ENCODE measurements at regions not wholly inside any gene's neighbourhood (a gene's known extent, or its start where the extent isn't known, plus 50 kb on each side); places are given as distances from the start of the nearest gene placed in this dataset.

GRCh38 chr13:111573801-111574200 is 253.4 kb downstream of the TEX29 start:
- Histone ChIP-seq H3K4me3 (ENCODE audit: extremely low read depth, insufficient read depth, low read length, poor library complexity, severe bottlenecking) (no peak overlapping the region), H3K36me3 (ENCODE audit: control insufficient read depth, insufficient read depth, low read length) (no peaks in the 10 kb centered on the region), H3K4me1 (ENCODE audit: control insufficient read depth, insufficient read depth, low read length, poor library complexity, severe bottlenecking) (no peaks in the 10 kb centered on the region), H3K27ac (ENCODE audit: low read depth, low read length, severe bottlenecking) (no peak overlapping the region), H3K9me3 (ENCODE audit: control insufficient read depth, low read length) (peaks cover 22% of the 10 kb centered on the region)
- 89 to 95% methylated on average over 6 to 7 of the region's 7 CpGs for WGBS, 2 experiments (ENCODE audit: insufficient coverage in 2 of 2)

DNA sequence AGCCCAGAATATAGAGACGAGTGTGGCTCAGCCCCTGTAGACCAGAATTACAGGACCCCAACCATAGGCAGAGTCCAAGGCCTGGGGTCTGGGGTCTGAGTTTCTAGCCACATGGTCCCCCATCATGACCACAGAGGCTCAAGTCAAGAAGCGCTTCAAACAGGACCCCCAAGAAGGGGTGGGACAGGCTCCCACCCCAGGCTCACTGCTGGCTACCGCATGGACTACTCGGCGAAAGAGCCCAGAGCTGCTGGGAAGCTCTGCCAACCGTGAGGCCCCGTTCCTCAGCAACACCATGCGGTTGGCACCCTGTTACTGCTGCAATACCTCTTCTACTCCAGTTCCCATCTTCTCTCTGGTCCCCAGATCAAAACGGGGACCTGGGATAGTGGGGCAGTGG is 254.8 kb downstream of the TEX29 start:
- Histone ChIP-seq H3K4me1 (ENCODE audit: control insufficient read depth, insufficient read depth, low read length, poor library complexity, severe bottlenecking) (no peaks in the 10 kb centered on the region), H3K36me3 (ENCODE audit: control insufficient read depth, insufficient read depth, low read length) (no peaks in the 10 kb centered on the region), H3K4me3 (ENCODE audit: extremely low read depth, insufficient read depth, low read length, poor library complexity, severe bottlenecking) (no peak overlapping the region), H3K27ac (ENCODE audit: low read depth, low read length, severe bottlenecking) (no peak overlapping the region), H3K9me3 (ENCODE audit: control insufficient read depth, low read length) (peaks cover 31% of the 10 kb centered on the region)
- 92 to 94% methylated on average over 9 of the region's 9 CpGs for WGBS, 2 experiments (ENCODE audit: insufficient coverage in 2 of 2)

DNA sequence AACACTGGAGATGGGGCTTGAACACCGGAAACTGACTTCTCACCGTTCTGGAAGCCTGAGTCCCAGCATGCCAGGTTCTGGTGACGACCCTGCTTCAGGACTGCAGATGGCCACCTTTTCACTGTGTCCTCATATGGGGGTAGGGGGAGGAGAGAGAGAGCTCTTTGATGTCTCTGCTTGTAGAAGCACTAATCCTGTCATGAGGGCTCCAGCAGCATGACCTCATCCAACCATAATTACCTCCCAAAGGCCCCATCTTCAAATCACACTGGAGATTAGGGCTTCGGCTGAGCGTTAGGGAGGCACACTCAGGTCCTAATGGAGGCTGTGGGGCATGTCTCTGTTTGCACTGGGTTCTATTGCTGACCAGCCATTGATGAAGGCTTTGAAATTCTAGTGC is 255.3 kb downstream of the TEX29 start:
- H3K9me3 ChIP-seq (ENCODE audit: control insufficient read depth, low read length) = peaks cover 31% of the 10 kb centered on the region
- WGBS, 2 experiments (ENCODE audit: insufficient coverage in 2 of 2) = 67 to 72% methylated on average over 2 to 4 of the region's 5 CpGs
- H3K27ac ChIP-seq (ENCODE audit: low read depth, low read length, severe bottlenecking) = no peak overlapping the region
- H3K4me1 ChIP-seq (ENCODE audit: control insufficient read depth, insufficient read depth, low read length, poor library complexity, severe bottlenecking) = no peaks in the 10 kb centered on the region
- H3K36me3 ChIP-seq (ENCODE audit: control insufficient read depth, insufficient read depth, low read length) = no peaks in the 10 kb centered on the region
- H3K4me3 ChIP-seq (ENCODE audit: extremely low read depth, insufficient read depth, low read length, poor library complexity, severe bottlenecking) = no peak overlapping the region

DNA sequence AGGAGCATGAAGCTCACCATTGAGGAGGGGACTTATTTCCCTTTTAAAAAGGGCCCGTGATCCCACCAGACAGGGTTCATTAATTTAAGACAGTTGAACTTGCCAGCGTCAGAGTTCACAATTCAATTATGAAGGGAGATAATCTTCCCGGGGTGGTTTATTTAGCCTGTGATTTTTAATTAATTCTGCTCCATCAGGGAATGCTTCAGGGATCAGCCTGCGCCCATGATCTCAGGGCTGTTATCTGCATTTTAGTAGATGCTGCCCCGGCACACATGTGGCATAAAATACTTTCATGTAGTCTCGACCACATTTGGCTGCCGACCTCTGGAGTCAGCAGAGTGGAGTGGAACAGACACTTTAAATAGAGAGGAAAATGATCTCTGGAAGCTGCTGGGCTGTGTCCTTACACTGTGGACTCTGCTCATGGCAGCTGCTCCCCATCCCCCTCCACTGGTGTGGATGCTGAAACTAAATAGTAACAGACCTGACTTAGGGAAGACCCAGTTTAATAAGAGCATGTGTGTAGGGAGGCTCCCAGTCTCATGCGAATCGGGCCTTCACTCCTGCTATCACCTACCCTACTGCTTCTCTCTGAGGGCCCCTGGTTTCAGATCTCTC is 256.9 kb downstream of the TEX29 start:
- WGBS, 2 experiments (ENCODE audit: insufficient coverage in 2 of 2) = 89 to 97% methylated on average over 7 to 8 of the region's 9 CpGs
- Histone ChIP-seq H3K36me3 (ENCODE audit: control insufficient read depth, insufficient read depth, low read length) (no peaks in the 10 kb centered on the region), H3K9me3 (ENCODE audit: control insufficient read depth, low read length) (peaks cover 31% of the 10 kb centered on the region)

DNA sequence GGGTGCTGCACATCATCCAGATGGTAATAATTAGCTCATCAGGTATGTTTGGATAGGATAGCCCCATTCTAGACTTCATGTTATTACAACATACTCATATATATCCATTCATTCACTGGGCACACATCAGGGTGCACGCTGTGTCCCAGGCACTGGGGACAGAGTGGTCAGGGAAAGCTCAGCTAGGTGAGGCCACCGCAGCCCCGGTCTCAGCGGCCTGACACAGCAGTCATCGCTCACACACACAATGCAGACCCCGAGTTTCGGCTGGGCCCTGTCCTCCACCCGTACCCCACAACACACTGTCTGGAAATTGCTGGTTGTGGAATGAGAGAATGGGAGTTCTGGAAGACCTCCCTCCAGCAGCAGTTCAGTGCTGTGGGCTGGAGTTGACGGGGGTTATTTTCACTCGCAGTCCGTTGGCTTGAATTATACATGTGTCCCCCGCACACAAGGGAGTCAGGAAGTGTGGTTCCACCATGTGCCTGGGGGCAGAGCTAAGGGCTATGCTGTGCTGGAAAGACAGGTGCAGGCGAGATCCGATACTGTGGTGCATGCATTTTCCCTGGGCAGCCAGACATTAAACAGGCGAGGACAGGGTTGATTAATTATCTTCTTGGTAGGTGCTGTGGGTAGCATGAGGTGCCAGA is 257.6 kb downstream of the TEX29 start:
- WGBS, 2 experiments (ENCODE audit: insufficient coverage in 2 of 2) = 89 to 93% methylated on average over 4 to 10 of the region's 15 CpGs
- H3K4me3 ChIP-seq (ENCODE audit: extremely low read depth, insufficient read depth, low read length, poor library complexity, severe bottlenecking) = no peak overlapping the region
- no peaks in the 10 kb centered on the region for H3K4me1 ChIP-seq (ENCODE audit: control insufficient read depth, insufficient read depth, low read length, poor library complexity, severe bottlenecking)
- no peaks in the 10 kb centered on the region for H3K36me3 ChIP-seq (ENCODE audit: control insufficient read depth, insufficient read depth, low read length)
- H3K9me3 ChIP-seq (ENCODE audit: control insufficient read depth, low read length) = peaks cover 27% of the 10 kb centered on the region
- no peak overlapping the region for H3K27ac ChIP-seq (ENCODE audit: low read depth, low read length, severe bottlenecking)

More for the DNA sequence above, 256.9 kb downstream of the TEX29 start:
- Histone ChIP-seq H3K27ac (ENCODE audit: low read depth, low read length, severe bottlenecking) (no peak overlapping the region), H3K4me1 (ENCODE audit: control insufficient read depth, insufficient read depth, low read length, poor library complexity, severe bottlenecking) (no peaks in the 10 kb centered on the region), H3K4me3 (ENCODE audit: extremely low read depth, insufficient read depth, low read length, poor library complexity, severe bottlenecking) (no peak overlapping the region)

DNA sequence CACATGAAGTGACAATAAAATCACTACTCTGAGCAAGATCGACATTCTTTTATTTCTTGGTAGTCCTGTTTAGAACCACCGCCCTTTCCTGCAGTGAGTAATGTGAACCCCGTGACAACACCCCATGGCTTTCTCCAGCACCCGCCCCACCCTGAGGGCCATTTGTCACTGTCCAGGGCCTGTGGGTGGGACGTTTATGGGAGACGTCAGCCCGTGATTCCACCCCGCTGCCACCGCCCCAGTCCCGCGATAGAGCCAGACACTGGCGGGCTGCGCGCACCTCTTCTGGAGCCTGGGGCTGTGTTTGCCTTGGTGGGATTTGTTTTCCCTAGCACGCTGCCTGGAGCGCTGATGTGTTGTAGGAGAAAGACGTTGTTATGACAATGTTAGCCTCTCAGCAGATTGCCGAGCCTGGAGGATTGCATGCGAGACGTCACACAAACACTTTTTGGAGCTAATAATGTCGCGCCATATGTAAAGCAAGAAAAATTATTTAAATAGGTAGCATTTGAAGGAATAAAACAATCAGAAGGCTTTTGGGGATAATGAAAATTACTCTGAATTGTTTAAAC is 263.7 kb downstream of the TEX29 start:
- H3K9me3 ChIP-seq (ENCODE audit: control insufficient read depth, low read length) = peaks cover 9% of the 10 kb centered on the region
- no peaks in the 10 kb centered on the region for H3K36me3 ChIP-seq (ENCODE audit: control insufficient read depth, insufficient read depth, low read length)
- no peak overlapping the region for H3K27ac ChIP-seq (ENCODE audit: low read depth, low read length, severe bottlenecking)
- H3K4me3 ChIP-seq (ENCODE audit: extremely low read depth, insufficient read depth, low read length, poor library complexity, severe bottlenecking) = no peak overlapping the region
- WGBS, 2 experiments (ENCODE audit: insufficient coverage in 2 of 2) = 86 to 94% methylated on average over 12 to 20 of the region's 22 CpGs
- H3K4me1 ChIP-seq (ENCODE audit: control insufficient read depth, insufficient read depth, low read length, poor library complexity, severe bottlenecking) = no peaks in the 10 kb centered on the region

DNA sequence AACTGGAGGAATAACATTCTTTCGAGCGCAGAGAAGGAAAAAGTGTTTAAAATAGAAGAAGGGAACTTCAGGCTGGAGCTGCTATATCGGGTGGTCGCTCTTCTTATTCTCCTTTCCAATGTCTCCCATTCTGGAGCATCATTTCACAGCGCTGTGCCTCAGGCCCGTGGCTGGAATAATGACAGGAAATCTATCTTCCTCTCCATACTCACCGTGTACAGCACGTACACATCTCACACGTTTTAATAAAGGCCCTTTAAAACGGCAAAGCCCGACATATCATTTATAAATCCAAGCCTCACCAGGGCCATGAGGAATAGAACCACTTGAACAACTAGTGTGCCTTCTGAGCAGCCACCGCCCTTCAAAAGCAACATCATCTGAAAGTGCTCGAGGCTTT is 264.4 kb downstream of the TEX29 start:
- peaks cover 4% of the 10 kb centered on the region for H3K9me3 ChIP-seq (ENCODE audit: control insufficient read depth, low read length)
- no peaks in the 10 kb centered on the region for H3K4me1 ChIP-seq (ENCODE audit: control insufficient read depth, insufficient read depth, low read length, poor library complexity, severe bottlenecking)
- no peak overlapping the region for H3K27ac ChIP-seq (ENCODE audit: low read depth, low read length, severe bottlenecking)
- no peaks in the 10 kb centered on the region for H3K36me3 ChIP-seq (ENCODE audit: control insufficient read depth, insufficient read depth, low read length)
- 81 to 87% methylated on average over 10 to 13 of the region's 13 CpGs for WGBS, 2 experiments (ENCODE audit: insufficient coverage in 2 of 2)
- no peak overlapping the region for H3K4me3 ChIP-seq (ENCODE audit: extremely low read depth, insufficient read depth, low read length, poor library complexity, severe bottlenecking)

DNA sequence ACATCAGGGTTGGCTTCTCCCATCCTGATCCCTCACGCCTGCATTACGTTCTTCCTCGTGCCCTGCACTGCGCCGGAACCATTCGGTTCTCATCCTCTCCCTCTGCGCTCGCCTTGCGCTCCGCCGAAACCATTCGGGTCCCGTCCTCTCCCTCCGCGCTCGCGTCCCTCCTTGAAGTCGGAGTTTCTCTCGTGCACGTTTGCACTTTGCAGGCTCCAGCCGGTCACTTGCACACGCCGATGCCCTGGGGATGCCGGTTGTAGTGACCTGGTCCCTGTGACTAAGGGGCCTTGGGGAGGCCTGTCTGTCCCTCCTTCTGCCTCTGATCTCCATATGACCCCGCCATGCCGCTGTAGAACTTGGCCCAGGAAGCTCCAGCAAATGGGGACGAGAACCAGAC is 265.8 kb downstream of the TEX29 start:
- no peak overlapping the region for H3K4me3 ChIP-seq (ENCODE audit: extremely low read depth, insufficient read depth, low read length, poor library complexity, severe bottlenecking)
- H3K9me3 ChIP-seq (ENCODE audit: control insufficient read depth, low read length) = no peaks in the 10 kb centered on the region
- 91 to 95% methylated on average over 24 to 27 of the region's 27 CpGs for WGBS, 2 experiments (ENCODE audit: insufficient coverage in 2 of 2)
- H3K4me1 ChIP-seq (ENCODE audit: control insufficient read depth, insufficient read depth, low read length, poor library complexity, severe bottlenecking) = no peaks in the 10 kb centered on the region
- no peak overlapping the region for H3K27ac ChIP-seq (ENCODE audit: low read depth, low read length, severe bottlenecking)
- H3K36me3 ChIP-seq (ENCODE audit: control insufficient read depth, insufficient read depth, low read length) = no peaks in the 10 kb centered on the region

DNA sequence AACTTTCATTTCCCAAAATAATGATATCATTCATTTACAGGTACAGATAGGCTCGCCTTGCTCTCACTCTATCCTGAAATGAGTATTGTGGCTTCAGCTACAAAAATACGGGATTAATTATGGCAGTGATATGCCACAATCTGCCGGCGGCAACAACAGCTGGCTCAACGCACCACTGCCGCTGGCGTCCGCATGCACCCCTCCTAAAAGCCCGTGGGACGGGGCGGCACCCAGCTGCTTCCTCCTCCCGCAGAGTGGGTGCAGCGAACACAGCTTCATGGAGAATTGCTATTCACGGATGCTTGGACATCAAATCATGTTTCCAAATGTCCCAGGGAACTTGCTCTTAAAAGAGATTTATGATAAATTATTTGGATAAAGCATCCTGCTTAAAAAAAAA is 266.8 kb downstream of the TEX29 start:
- Histone ChIP-seq H3K9me3 (ENCODE audit: control insufficient read depth, low read length) (no peaks in the 10 kb centered on the region), H3K4me3 (ENCODE audit: extremely low read depth, insufficient read depth, low read length, poor library complexity, severe bottlenecking) (no peak overlapping the region), H3K36me3 (ENCODE audit: control insufficient read depth, insufficient read depth, low read length) (no peaks in the 10 kb centered on the region), H3K4me1 (ENCODE audit: control insufficient read depth, insufficient read depth, low read length, poor library complexity, severe bottlenecking) (no peaks in the 10 kb centered on the region), H3K27ac (ENCODE audit: low read depth, low read length, severe bottlenecking) (no peak overlapping the region)
- WGBS, 2 experiments (ENCODE audit: insufficient coverage in 2 of 2) = 92 to 93% methylated on average over 6 to 13 of the region's 14 CpGs

GRCh38 chr13:111589321-111589720 is 268.9 kb downstream of the TEX29 start:
- H3K4me1 ChIP-seq (ENCODE audit: control insufficient read depth, insufficient read depth, low read length, poor library complexity, severe bottlenecking) = no peaks in the 10 kb centered on the region
- 82 to 87% methylated on average over 3 to 4 of the region's 4 CpGs for whole genome bisulfite sequencing, 2 experiments (ENCODE audit: insufficient coverage in 2 of 2)
- no peak overlapping the region for H3K27ac ChIP-seq (ENCODE audit: low read depth, low read length, severe bottlenecking)
- H3K36me3 ChIP-seq (ENCODE audit: control insufficient read depth, insufficient read depth, low read length) = no peaks in the 10 kb centered on the region
- H3K4me3 ChIP-seq (ENCODE audit: extremely low read depth, insufficient read depth, low read length, poor library complexity, severe bottlenecking) = no peak overlapping the region
- H3K9me3 ChIP-seq (ENCODE audit: control insufficient read depth, low read length) = no peaks in the 10 kb centered on the region

GRCh38 chr13:111589992-111590391 is 269.6 kb downstream of the TEX29 start:
- no peak overlapping the region for H3K4me3 ChIP-seq (ENCODE audit: extremely low read depth, insufficient read depth, low read length, poor library complexity, severe bottlenecking)
- no peaks in the 10 kb centered on the region for H3K4me1 ChIP-seq (ENCODE audit: control insufficient read depth, insufficient read depth, low read length, poor library complexity, severe bottlenecking)
- no peaks in the 10 kb centered on the region for H3K9me3 ChIP-seq (ENCODE audit: control insufficient read depth, low read length)
- H3K27ac ChIP-seq (ENCODE audit: low read depth, low read length, severe bottlenecking) = no peak overlapping the region
- no peaks in the 10 kb centered on the region for H3K36me3 ChIP-seq (ENCODE audit: control insufficient read depth, insufficient read depth, low read length)
- WGBS, 2 experiments (ENCODE audit: insufficient coverage in 2 of 2) = 85 to 88% methylated on average over 7 of the region's 7 CpGs
